H9 (cell line): ENCODE measurements at regions not wholly inside any gene's neighbourhood (a gene's known extent, or its start where the extent isn't known, plus 50 kb on each side); places are given as distances from the start of the nearest gene placed in this dataset.

Source experiments
- DNase-seq: peaks from one replicate; pipeline ENCODE4 v3.0.0-alpha.2; 2017
- H2AFZ ChIP-seq: one replicate; pipeline ENCODE4 v1.6.1; 2013; ENCODE audit warnings: mild to moderate bottlenecking, low read length, control low read depth, moderate library complexity
- H2AK5ac ChIP-seq: 2 replicates; pipeline ENCODE4 v1.6.1; 2013; ENCODE audit warnings: low read length, control low read depth, mixed read lengths; ENCODE audit not compliant: insufficient read length
- H2BK120ac ChIP-seq: one replicate; pipeline ENCODE4 v1.6.1; 2013; ENCODE audit warnings: low read depth, mild to moderate bottlenecking, low read length, control low read depth, inconsistent platforms; ENCODE audit not compliant: poor library complexity, severe bottlenecking
- H2BK12ac ChIP-seq: 2 replicates; pipeline ENCODE4 v1.6.1; 2013; ENCODE audit warnings: low read length, control low read depth, mixed read lengths, low read depth; ENCODE audit not compliant: insufficient read length
- H2BK15ac ChIP-seq: 2 replicates; pipeline ENCODE4 v1.6.1; 2013; ENCODE audit warnings: low read depth, low read length, control low read depth
- H2BK20ac ChIP-seq: one replicate; pipeline ENCODE4 v1.6.1; 2013; ENCODE audit warnings: low read depth, mild to moderate bottlenecking, low read length, control low read depth, inconsistent platforms; ENCODE audit not compliant: poor library complexity, severe bottlenecking
- H2BK5ac ChIP-seq: 2 replicates; pipeline ENCODE4 v1.6.1; 2013; ENCODE audit warnings: low read length, control low read depth, mixed read lengths; ENCODE audit not compliant: insufficient read length
- H3K14ac ChIP-seq: 2 replicates; pipeline ENCODE4 v1.6.1; 2013; ENCODE audit warnings: low read length, control low read depth; ENCODE audit not compliant: insufficient read depth
- H3K18ac ChIP-seq: 2 replicates; pipeline ENCODE4 v1.6.1; 2013; ENCODE audit warnings: low read depth, mild to moderate bottlenecking, mixed read lengths, low read length, control low read depth; ENCODE audit not compliant: insufficient read length
- H3K23ac ChIP-seq: 2 replicates; pipeline ENCODE4 v1.6.1; 2013; ENCODE audit warnings: low read length, control low read depth, mixed read lengths, low read depth; ENCODE audit not compliant: insufficient read length
- H3K23me2 ChIP-seq: 2 replicates; pipeline ENCODE4 v1.6.1; 2013; ENCODE audit warnings: low read depth, mild to moderate bottlenecking, mixed read lengths, low read length, control low read depth; ENCODE audit not compliant: insufficient read length, poor library complexity, severe bottlenecking
- H3K27ac ChIP-seq: 2 replicates; pipeline ENCODE4 v1.5.1; 2013; ENCODE audit warnings: low read length, control low read depth, mixed read lengths, low read depth; ENCODE audit not compliant: insufficient read length
- H3K27me3 ChIP-seq: 2 replicates; pipeline ENCODE4 v1.6.1; 2013; ENCODE audit warnings: low read length, control low read depth, inconsistent platforms; ENCODE audit not compliant: insufficient read depth
- H3K4ac ChIP-seq: 2 replicates; pipeline ENCODE4 v1.6.1; 2013; ENCODE audit warnings: low read depth, mild to moderate bottlenecking, control low read depth, inconsistent platforms, low read length, moderate library complexity
- H3K4me1 ChIP-seq: 2 replicates; pipeline ENCODE4 v1.6.1; 2013; ENCODE audit warnings: low read length, control low read depth, inconsistent platforms; ENCODE audit not compliant: insufficient read depth
- H3K4me2 ChIP-seq: 2 replicates; pipeline ENCODE4 v1.6.1; 2013; ENCODE audit warnings: low read length, control low read depth, mixed read lengths; ENCODE audit not compliant: insufficient read length, insufficient read depth
- H3K56ac ChIP-seq: 2 replicates; pipeline ENCODE4 v1.6.1; 2013; ENCODE audit warnings: low read depth, mild to moderate bottlenecking, mixed read lengths, low read length, control low read depth; ENCODE audit not compliant: insufficient read length
- H3K79me1 ChIP-seq: 2 replicates; pipeline ENCODE4 v1.6.1; 2013; ENCODE audit warnings: low read depth, mild to moderate bottlenecking, moderate library complexity, low read length, control low read depth, inconsistent platforms; ENCODE audit not compliant: insufficient read depth, poor library complexity, severe bottlenecking
- H3K79me2 ChIP-seq: 2 replicates; pipeline ENCODE4 v1.6.1; 2013; ENCODE audit warnings: low read length, control low read depth, inconsistent platforms; ENCODE audit not compliant: insufficient read depth
- H3K9ac ChIP-seq: 2 replicates; pipeline ENCODE4 v1.6.1; 2013; ENCODE audit warnings: low read length, control low read depth, mixed read lengths; ENCODE audit not compliant: insufficient read length; ENCODE audit errors: extremely low read depth
- H3K9me3 ChIP-seq: one replicate; pipeline ENCODE4 v1.6.1; 2013; ENCODE audit warnings: low read depth, low read length, inconsistent platforms; ENCODE audit not compliant: control insufficient read depth
- H3T11ph ChIP-seq: one replicate; pipeline ENCODE4 v1.6.1; 2013; ENCODE audit warnings: mild to moderate bottlenecking, low read length, control low read depth, inconsistent platforms
- H4K20me1 ChIP-seq: one replicate; pipeline ENCODE4 v1.6.1; 2013; ENCODE audit not compliant: control insufficient read depth, insufficient read length, insufficient read depth
- H4K5ac ChIP-seq: 2 replicates; pipeline ENCODE4 v1.6.1; 2013; ENCODE audit warnings: low read depth, mild to moderate bottlenecking, mixed read lengths, low read length, control low read depth; ENCODE audit not compliant: insufficient read length
- H4K8ac ChIP-seq: replicated peaks from 2 replicates; pipeline ENCODE4 v1.6.1; 2013; ENCODE audit warnings: low read length, control low read depth, mixed read lengths, low read depth; ENCODE audit not compliant: insufficient read length
- H4K91ac ChIP-seq: 2 replicates; pipeline ENCODE4 v1.6.1; 2013; ENCODE audit warnings: low read depth, mild to moderate bottlenecking, moderate library complexity, mixed read lengths, low read length, control low read depth; ENCODE audit not compliant: insufficient read length
- H3K27ac Mint-ChIP-seq, 3 experiments: 2 replicates in 2 of 3; 3 replicates in 1 of 3; pipeline ENCODE4 v1.8.0; 2020 to 2021; ENCODE audit warnings: mixed read lengths in 3 of 3, mild to moderate bottlenecking in 1 of 3, moderate library complexity in 1 of 3
- H3K27me3 Mint-ChIP-seq: 2 replicates; pipeline ENCODE4 v1.8.0; 2021; ENCODE audit warnings: low read depth, mild to moderate bottlenecking, moderate library complexity, mixed read lengths
- H3K36me3 Mint-ChIP-seq, 3 experiments: 2 replicates in 2 of 3; 3 replicates in 1 of 3; pipeline ENCODE4 v1.8.0; 2020 to 2021; ENCODE audit warnings: low read depth in 3 of 3, mixed read lengths in 3 of 3; ENCODE audit not compliant: insufficient read depth in 1 of 3
- H3K4me1 Mint-ChIP-seq, 2 experiments: 2 replicates each; pipeline ENCODE4 v1.8.0; 2020; ENCODE audit warnings: mixed read lengths in 2 of 2
- H3K4me3 Mint-ChIP-seq, 2 experiments: 2 replicates in 1 of 2; 3 replicates in 1 of 2; pipeline ENCODE4 v1.8.0; 2020 to 2021; ENCODE audit warnings: mild to moderate bottlenecking in 2 of 2, mixed read lengths in 2 of 2, moderate library complexity in 1 of 2
- H3K9me3 Mint-ChIP-seq, 2 experiments: 2 replicates in 1 of 2; 3 replicates in 1 of 2; pipeline ENCODE4 v1.8.0; 2020; ENCODE audit warnings: mild to moderate bottlenecking in 2 of 2, mixed read lengths in 2 of 2, moderate library complexity in 1 of 2
- CTCF ChIP-seq: fragments of 200-600 bp; sonication (generic); conservative IDR thresholded peaks from 3 replicates; pipeline ENCODE4 v1.8.0; 2021; ENCODE audit warnings: antibody characterized with exemption, mild to moderate bottlenecking
- WGBS: extraction: QIAGEN DNeasy Blood & Tissue Kit; methylation state at CpG from one replicate; pipeline ENCODE4 v1.1.7; 2013; ENCODE audit warnings: missing lambda C conversion rate, low lambda C conversion rate, mixed read lengths; ENCODE audit not compliant: insufficient read length; ENCODE audit errors: extremely low coverage; 5-methylcytosine and 5-hydroxymethylcytosine counted together

- no CpG with 5 or more reads among the region's 1 CpG for WGBS
Observed at GRCh38 chr14:44374906-44375305, 132.2 kb downstream of the FSCB start.

More at GRCh38 chr14:44374906-44375305, 132.2 kb downstream of the FSCB start:
- H3K4me1 ChIP-seq = no peaks in the 10 kb centered on the region
- peaks cover 42 to 45% of the 10 kb centered on the region in 2 experiments for H3K9me3 Mint-ChIP-seq
- no peak overlapping the region for H2BK12ac ChIP-seq
- no peak overlapping the region for H2BK20ac ChIP-seq
- no peak overlapping the region for H3K56ac ChIP-seq
- peaks cover 18 to 38% (median 26%) of the 10 kb centered on the region in 3 experiments for H3K36me3 Mint-ChIP-seq
- TF ChIP-seq CTCF = no peak
- no peak overlapping the region for H3K23ac ChIP-seq
- no peak overlapping the region for H3K27ac ChIP-seq
- no peak overlapping the region for H3K14ac ChIP-seq
- DNase-seq = no peak
- H4K5ac ChIP-seq = no peak overlapping the region
- H3K18ac ChIP-seq = no peak overlapping the region
- no peak overlapping the region for H3K9ac ChIP-seq
- no peaks in the 10 kb centered on the region; the same call in 1 of the 2 replicates for H3K27me3 Mint-ChIP-seq
- no peak overlapping the region for H3K4me3 Mint-ChIP-seq
- H2AK5ac ChIP-seq = no peak overlapping the region
- H2BK15ac ChIP-seq = no peak overlapping the region
- H4K20me1 ChIP-seq = no peaks in the 10 kb centered on the region
- H2BK120ac ChIP-seq = no peak overlapping the region
- no peak overlapping the region for H4K91ac ChIP-seq
- no peak overlapping the region for H2AFZ ChIP-seq
- H3K27ac Mint-ChIP-seq = no peak overlapping the region
- no peaks in the 10 kb centered on the region for H3K27me3 ChIP-seq
- no peaks in the 10 kb centered on the region for H3K23me2 ChIP-seq
- H2BK5ac ChIP-seq = no peak overlapping the region
- no peak overlapping the region for H3K4ac ChIP-seq
- H3K9me3 ChIP-seq = peaks cover 13% of the 10 kb centered on the region
- no peaks in the 10 kb centered on the region for H3K79me1 ChIP-seq
- no peaks in the 10 kb centered on the region for H3K79me2 ChIP-seq
- H3T11ph ChIP-seq = no peak overlapping the region
- H3K4me2 ChIP-seq = no peak overlapping the region
- H4K8ac ChIP-seq = no peak overlapping the region
- no peaks in the 10 kb centered on the region for H3K4me1 Mint-ChIP-seq
